K562 (cell line): ENCODE measurements at regions not wholly inside any gene's neighbourhood (a gene's known extent, or its start where the extent isn't known, plus 50 kb on each side); places are given as distances from the start of the nearest gene placed in this dataset.

Experiments
- BACH1 ChIP-seq: fragments of 200-800 bp; sonication (Bioruptor generic); IDR thresholded peaks from 2 replicates; pipeline ENCODE4 v1.6.1; 2016; ENCODE audit warnings: missing genetic modification characterization, missing compliant biosample characterization
- EGR1 ChIP-seq: fragments of 450-650 bp; conservative IDR thresholded peaks from 2 replicates; pipeline ENCODE4 v1.6.1; 2017; ENCODE audit warnings: mild to moderate bottlenecking
- EP300 ChIP-seq: IDR thresholded peaks from 2 replicates; pipeline ENCODE4 v1.6.1; 2012; ENCODE audit warnings: low read length, improper control_type of control experiment
- HDAC2 ChIP-seq: fragments of 450-650 bp; IDR thresholded peaks from 2 replicates; pipeline ENCODE4 v1.6.1; 2016; ENCODE audit warnings: mild to moderate bottlenecking
- KLF16 ChIP-seq: IDR thresholded peaks from 2 replicates; pipeline ENCODE4 v1.6.1; 2016; ENCODE audit warnings: antibody characterized with exemption
- LCOR ChIP-seq: sonication (generic); formaldehyde crosslinking; IDR thresholded peaks from 2 replicates; pipeline ENCODE4 v1.8.0; 2022; ENCODE audit warnings: mild to moderate bottlenecking, missing genetic modification reagents
- MAFG ChIP-seq: fragments of 450-650 bp; conservative IDR thresholded peaks from 2 replicates; pipeline ENCODE4 v1.6.1; 2016; ENCODE audit warnings: missing genetic modification characterization, missing compliant biosample characterization
- NCOA1 ChIP-seq: fragments of 450-650 bp; IDR thresholded peaks from 2 replicates; pipeline ENCODE4 v1.6.1; 2016; ENCODE audit warnings: low read depth
- RFX1 ChIP-seq: fragments of 450-650 bp; IDR thresholded peaks from 2 replicates; pipeline ENCODE4 v1.6.1; 2016; ENCODE audit warnings: mild to moderate bottlenecking, moderate library complexity
- RFX5 ChIP-seq: IDR thresholded peaks from 2 replicates; pipeline ENCODE4 v1.6.1; 2011; ENCODE audit warnings: low read depth, mild to moderate bottlenecking, improper control_type of control experiment, low read length
- TCF7 ChIP-seq: sonication (generic); IDR thresholded peaks from 2 replicates; pipeline ENCODE4 v1.6.1; 2016; ENCODE audit warnings: antibody characterized with exemption, borderline replicate concordance
- TRIM24 ChIP-seq, 2 experiments: fragments of 450-650 bp; IDR thresholded peaks; 2 replicates each; pipeline ENCODE4 v1.6.1; 2016
- ZBED1 ChIP-seq: IDR thresholded peaks from 2 replicates; pipeline ENCODE4 v1.6.1; 2014
- ZNF764 ChIP-seq: fragments of 250-450 bp; sonication (Bioruptor Pico); IDR thresholded peaks from 2 replicates; pipeline ENCODE4 v1.4.0; 2020; ENCODE audit warnings: low read depth, mild to moderate bottlenecking, moderate library complexity
- TF ChIP-seq, protein P1 (sequence below): fragments of 450-650 bp; IDR thresholded peaks from 2 replicates; pipeline ENCODE4 v1.6.1; 2016; ENCODE audit warnings: mild to moderate bottlenecking, moderate library complexity
- TF ChIP-seq, protein P2 (sequence below): fragments of 250-450 bp; sonication (Bioruptor Pico); IDR thresholded peaks from 2 replicates; pipeline ENCODE4 v1.5.0; 2021
- TF ChIP-seq, protein P3 (sequence below): sonication (generic); IDR thresholded peaks from 2 replicates; pipeline ENCODE4 v1.6.1; 2016

DNA sequence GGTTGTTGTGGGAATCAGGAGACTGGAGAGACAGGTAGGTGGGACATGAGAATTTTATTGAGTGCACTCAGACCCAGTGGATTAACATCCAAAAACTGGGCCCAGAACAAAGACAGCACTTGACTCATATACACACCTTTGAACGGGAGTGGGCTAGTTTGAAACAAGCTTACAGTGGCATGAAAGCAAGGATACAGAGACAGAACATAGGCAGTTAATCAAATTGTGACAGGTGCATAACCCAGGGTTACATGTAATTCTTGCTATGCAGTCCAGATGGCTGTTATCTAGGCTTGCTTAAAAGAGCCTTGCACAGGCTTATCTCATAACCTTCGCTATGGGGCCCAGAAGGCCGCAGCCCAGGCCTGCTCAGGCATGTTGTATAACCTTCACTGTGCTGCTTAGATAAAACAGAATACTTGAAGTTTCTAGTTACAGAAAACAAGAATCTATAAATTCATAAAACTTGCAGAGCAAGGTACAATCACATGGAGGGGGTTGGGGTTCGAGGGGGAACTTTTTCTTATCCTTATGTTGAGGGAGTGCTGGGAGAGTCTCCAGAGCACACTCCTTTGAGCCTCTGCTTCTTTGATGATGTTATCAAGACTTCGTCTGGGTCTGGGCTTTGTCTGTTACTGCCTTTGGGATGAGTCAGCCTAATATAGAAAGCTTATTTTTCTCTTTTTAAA, 81.7 kb downstream of the TNFAIP2 start (continued):
- TF ChIP-seq, protein P1, sequence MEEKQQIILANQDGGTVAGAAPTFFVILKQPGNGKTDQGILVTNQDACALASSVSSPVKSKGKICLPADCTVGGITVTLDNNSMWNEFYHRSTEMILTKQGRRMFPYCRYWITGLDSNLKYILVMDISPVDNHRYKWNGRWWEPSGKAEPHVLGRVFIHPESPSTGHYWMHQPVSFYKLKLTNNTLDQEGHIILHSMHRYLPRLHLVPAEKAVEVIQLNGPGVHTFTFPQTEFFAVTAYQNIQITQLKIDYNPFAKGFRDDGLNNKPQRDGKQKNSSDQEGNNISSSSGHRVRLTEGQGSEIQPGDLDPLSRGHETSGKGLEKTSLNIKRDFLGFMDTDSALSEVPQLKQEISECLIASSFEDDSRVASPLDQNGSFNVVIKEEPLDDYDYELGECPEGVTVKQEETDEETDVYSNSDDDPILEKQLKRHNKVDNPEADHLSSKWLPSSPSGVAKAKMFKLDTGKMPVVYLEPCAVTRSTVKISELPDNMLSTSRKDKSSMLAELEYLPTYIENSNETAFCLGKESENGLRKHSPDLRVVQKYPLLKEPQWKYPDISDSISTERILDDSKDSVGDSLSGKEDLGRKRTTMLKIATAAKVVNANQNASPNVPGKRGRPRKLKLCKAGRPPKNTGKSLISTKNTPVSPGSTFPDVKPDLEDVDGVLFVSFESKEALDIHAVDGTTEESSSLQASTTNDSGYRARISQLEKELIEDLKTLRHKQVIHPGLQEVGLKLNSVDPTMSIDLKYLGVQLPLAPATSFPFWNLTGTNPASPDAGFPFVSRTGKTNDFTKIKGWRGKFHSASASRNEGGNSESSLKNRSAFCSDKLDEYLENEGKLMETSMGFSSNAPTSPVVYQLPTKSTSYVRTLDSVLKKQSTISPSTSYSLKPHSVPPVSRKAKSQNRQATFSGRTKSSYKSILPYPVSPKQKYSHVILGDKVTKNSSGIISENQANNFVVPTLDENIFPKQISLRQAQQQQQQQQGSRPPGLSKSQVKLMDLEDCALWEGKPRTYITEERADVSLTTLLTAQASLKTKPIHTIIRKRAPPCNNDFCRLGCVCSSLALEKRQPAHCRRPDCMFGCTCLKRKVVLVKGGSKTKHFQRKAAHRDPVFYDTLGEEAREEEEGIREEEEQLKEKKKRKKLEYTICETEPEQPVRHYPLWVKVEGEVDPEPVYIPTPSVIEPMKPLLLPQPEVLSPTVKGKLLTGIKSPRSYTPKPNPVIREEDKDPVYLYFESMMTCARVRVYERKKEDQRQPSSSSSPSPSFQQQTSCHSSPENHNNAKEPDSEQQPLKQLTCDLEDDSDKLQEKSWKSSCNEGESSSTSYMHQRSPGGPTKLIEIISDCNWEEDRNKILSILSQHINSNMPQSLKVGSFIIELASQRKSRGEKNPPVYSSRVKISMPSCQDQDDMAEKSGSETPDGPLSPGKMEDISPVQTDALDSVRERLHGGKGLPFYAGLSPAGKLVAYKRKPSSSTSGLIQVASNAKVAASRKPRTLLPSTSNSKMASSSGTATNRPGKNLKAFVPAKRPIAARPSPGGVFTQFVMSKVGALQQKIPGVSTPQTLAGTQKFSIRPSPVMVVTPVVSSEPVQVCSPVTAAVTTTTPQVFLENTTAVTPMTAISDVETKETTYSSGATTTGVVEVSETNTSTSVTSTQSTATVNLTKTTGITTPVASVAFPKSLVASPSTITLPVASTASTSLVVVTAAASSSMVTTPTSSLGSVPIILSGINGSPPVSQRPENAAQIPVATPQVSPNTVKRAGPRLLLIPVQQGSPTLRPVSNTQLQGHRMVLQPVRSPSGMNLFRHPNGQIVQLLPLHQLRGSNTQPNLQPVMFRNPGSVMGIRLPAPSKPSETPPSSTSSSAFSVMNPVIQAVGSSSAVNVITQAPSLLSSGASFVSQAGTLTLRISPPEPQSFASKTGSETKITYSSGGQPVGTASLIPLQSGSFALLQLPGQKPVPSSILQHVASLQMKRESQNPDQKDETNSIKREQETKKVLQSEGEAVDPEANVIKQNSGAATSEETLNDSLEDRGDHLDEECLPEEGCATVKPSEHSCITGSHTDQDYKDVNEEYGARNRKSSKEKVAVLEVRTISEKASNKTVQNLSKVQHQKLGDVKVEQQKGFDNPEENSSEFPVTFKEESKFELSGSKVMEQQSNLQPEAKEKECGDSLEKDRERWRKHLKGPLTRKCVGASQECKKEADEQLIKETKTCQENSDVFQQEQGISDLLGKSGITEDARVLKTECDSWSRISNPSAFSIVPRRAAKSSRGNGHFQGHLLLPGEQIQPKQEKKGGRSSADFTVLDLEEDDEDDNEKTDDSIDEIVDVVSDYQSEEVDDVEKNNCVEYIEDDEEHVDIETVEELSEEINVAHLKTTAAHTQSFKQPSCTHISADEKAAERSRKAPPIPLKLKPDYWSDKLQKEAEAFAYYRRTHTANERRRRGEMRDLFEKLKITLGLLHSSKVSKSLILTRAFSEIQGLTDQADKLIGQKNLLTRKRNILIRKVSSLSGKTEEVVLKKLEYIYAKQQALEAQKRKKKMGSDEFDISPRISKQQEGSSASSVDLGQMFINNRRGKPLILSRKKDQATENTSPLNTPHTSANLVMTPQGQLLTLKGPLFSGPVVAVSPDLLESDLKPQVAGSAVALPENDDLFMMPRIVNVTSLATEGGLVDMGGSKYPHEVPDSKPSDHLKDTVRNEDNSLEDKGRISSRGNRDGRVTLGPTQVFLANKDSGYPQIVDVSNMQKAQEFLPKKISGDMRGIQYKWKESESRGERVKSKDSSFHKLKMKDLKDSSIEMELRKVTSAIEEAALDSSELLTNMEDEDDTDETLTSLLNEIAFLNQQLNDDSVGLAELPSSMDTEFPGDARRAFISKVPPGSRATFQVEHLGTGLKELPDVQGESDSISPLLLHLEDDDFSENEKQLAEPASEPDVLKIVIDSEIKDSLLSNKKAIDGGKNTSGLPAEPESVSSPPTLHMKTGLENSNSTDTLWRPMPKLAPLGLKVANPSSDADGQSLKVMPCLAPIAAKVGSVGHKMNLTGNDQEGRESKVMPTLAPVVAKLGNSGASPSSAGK, result peak; percentile 86
- peak; percentile 83 for TF ChIP-seq KLF16
- TF ChIP-seq, protein P2, sequence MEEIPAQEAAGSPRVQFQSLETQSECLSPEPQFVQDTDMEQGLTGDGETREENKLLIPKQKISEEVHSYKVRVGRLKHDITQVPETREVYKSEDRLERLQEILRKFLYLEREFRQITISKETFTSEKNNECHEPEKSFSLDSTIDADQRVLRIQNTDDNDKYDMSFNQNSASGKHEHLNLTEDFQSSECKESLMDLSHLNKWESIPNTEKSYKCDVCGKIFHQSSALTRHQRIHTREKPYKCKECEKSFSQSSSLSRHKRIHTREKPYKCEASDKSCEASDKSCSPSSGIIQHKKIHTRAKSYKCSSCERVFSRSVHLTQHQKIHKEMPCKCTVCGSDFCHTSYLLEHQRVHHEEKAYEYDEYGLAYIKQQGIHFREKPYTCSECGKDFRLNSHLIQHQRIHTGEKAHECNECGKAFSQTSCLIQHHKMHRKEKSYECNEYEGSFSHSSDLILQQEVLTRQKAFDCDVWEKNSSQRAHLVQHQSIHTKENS (CRISPR knock-in tag), result no peak
- TF ChIP-seq LCOR (CRISPR knock-in tag), result 0 out of 2 replicates have a peak, but pooled peaks have one; percentile 38
- TF ChIP-seq HDAC2, result 0 out of 2 replicates have a peak, but pooled peaks have one; percentile 48
- TF ChIP-seq ZNF764 (CRISPR knock-in tag), result no peak
- TF ChIP-seq, protein P3, sequence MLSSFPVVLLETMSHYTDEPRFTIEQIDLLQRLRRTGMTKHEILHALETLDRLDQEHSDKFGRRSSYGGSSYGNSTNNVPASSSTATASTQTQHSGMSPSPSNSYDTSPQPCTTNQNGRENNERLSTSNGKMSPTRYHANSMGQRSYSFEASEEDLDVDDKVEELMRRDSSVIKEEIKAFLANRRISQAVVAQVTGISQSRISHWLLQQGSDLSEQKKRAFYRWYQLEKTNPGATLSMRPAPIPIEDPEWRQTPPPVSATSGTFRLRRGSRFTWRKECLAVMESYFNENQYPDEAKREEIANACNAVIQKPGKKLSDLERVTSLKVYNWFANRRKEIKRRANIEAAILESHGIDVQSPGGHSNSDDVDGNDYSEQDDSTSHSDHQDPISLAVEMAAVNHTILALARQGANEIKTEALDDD, result 0 out of 2 replicates have a peak, but pooled peaks have one; percentile 33
- TF ChIP-seq BACH1 (tag), result peak; percentile 64; the same call in 1 of the 2 replicates
- TF ChIP-seq ZBED1, result 0 out of 2 replicates have a peak, but pooled peaks have one; percentile 37
- TF ChIP-seq TCF7, result peak; percentile 83; the same call in 1 of the 2 replicates
- TF ChIP-seq RFX1, result peak; percentile 78
- TF ChIP-seq TRIM24 (IDR thresholded peaks at IDR 0.05), result peak; percentile 92 to 94
- TF ChIP-seq RFX5, result peak; percentile 16; the same call in 1 of the 2 replicates
- TF ChIP-seq EP300, result peak; percentile 68; the same call in 1 of the 2 replicates
- TF ChIP-seq EGR1, result no peak
- 0 out of 2 replicates have a peak, but pooled peaks have one; percentile 17 for TF ChIP-seq NCOA1
- peak; percentile 56 for TF ChIP-seq MAFG (tag)
